Heart left ventricle (tissue), 16 donors: ENCODE measurements at regions not wholly inside any gene's neighbourhood (a gene's known extent, or its start where the extent isn't known, plus 50 kb on each side); places are given as distances from the start of the nearest gene placed in this dataset.
"Not testable (repeated sequence)": the region's sequence is repeated elsewhere in the genome, so short reads cannot be mapped to it uniquely, and the experiment has no call there.

ENCODE experiments used
- ATAC-seq, 4 donors: fragments of 200-7000 bp; cut with Tn5 transposase; one replicate each; pipeline ENCODE4 v1.9.1; 2020 to 2022; ENCODE audit warnings: moderate library complexity in 4 of 4, mild to moderate bottlenecking in 3 of 4, moderate number of reproducible peaks in 1 of 4
- DNase-seq, 5 donors: peaks; one replicate each; pipeline ENCODE4 v3.0.0-alpha.2; 2020
- H3K27ac ChIP-seq, 12 donors: fragments of 200-600 bp; sonication (generic) in 4 of 12; one replicate each; pipeline versions ENCODE4 v1.5.0 to v1.8.0; 2016 to 2022; ENCODE audit warnings: mild to moderate bottlenecking in 2 of 12
- H3K27me3 ChIP-seq, 9 donors: fragments of 200-600 bp; sonication (generic) in 2 of 9; one replicate each; pipeline versions ENCODE4 v1.5.1 to v1.8.0; 2016 to 2022; ENCODE audit warnings: mild to moderate bottlenecking in 3 of 9
- H3K36me3 ChIP-seq, 9 donors: fragments of 200-600 bp; sonication (generic) in 2 of 9; one replicate each; pipeline versions ENCODE4 v1.5.0 to v1.8.0; 2018 to 2022; ENCODE audit warnings: mild to moderate bottlenecking in 2 of 9
- H3K4me1 ChIP-seq, 12 donors: fragments of 200-600 bp; sonication (generic) in 4 of 12; one replicate each; pipeline versions ENCODE4 v1.5.0 to v1.8.0; 2016 to 2022; ENCODE audit warnings: mild to moderate bottlenecking in 3 of 12
- H3K4me3 ChIP-seq, 12 donors: fragments of 200-600 bp; sonication (generic) in 4 of 12; one replicate each; pipeline versions ENCODE4 v1.5.0 to v1.8.0; 2017 to 2022; ENCODE audit warnings: mild to moderate bottlenecking in 9 of 12, moderate library complexity in 4 of 12
- H3K9me3 ChIP-seq, 12 donors: fragments of 200-600 bp; sonication (generic) in 4 of 12; one replicate each; pipeline versions ENCODE4 v1.5.0 to v1.8.0; 2016 to 2022; ENCODE audit warnings: mild to moderate bottlenecking in 1 of 12
- POLR2A ChIP-seq, 2 donors: fragments of 450-650 bp; IDR thresholded peaks; one replicate each; pipeline ENCODE4 v1.6.1; 2017; ENCODE audit warnings: antibody characterized with exemption in 2 of 2, mild to moderate bottlenecking in 2 of 2, moderate library complexity in 2 of 2
- WGBS, 4 donors: extraction: QIAGEN DNeasy Blood & Tissue Kit in 2 of 4; methylation state at CpG; one replicate each; pipeline versions ENCODE4 v1.1.5 to v1.1.7; 2013 to 2018; 5-methylcytosine and 5-hydroxymethylcytosine counted together
- intact Hi-C, 10 donors: fragments of 100-400 bp; cut with DNase I; formaldehyde crosslinking; loops; one replicate each; pipeline versions ENCODE4 v1.11.1 to v1.14.2; 2022
- TF ChIP-seq, protein P1 (sequence below), 12 donors: fragments of 200-600 bp; sonication (generic) in 4 of 12; IDR thresholded peaks; one replicate each; pipeline versions ENCODE4 v1.5.0 to v1.8.0; 2018 to 2022; ENCODE audit warnings: antibody characterized with exemption in 12 of 12, mild to moderate bottlenecking in 5 of 12
- donor health status: ischemic (EF 13 %, LVEDD 7.1; RV severe dilation, severe dysfunction).
- donor health status: healthy with polysubstance abuse.
- donor health status: DM: no; HTN: yes; CAD: no.
- donor health status: DM: no; HTN: no; CAD: no.
- donor health status: ischemic (EF 25% LVEDD 6.9; RV normal size, moderate dysfunction).
- donor health status: ischemic (EF 25% LVEDD 5.7; RV mildly dilated, moderate dysfunction).
- donor health status: healthy.
- donor health status: DM: yes; HTN: yes; CAD: no.
- donor health status: ischemic (EF 35%, LVEDD 5.7; RV mildly dilated, moderate dysfunction).
- donor health status: nonischemic (EF 11% LVEDD 7.7; RV severe dilation, severe dysfunction).
- donor health status: DM: yes; HTN: yes; CAD: no.
- donor health status: PGD.
- donor health status: ischemic (EF 29% LVEDD 5.4; RV normal size, mild dysfunction).
- donor health status: nonischemic (EF 23%, LVEDD 6.1; RV moderate dilation, normal function).

DNA sequence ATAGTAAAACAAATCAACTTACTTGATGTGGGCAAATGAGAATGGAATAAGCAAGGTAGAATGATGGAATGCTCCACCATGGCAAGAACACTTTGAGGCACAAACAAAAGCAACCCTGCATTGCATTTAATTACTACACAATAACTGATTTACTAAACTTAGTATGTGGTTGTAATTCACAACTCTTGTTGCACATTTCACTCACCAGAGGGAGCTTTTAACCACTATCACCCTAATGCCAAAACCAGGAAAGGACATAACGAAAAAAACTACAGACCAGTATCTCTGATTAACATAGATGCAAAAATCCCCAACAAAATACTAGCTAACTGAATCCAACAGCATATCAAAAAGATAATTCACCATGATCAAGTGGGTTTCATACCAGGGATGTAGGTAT is 659.8 kb downstream of the CPS1 start:
- Histone ChIP-seq H3K36me3 (no peaks in the 10 kb centered on the region), H3K4me3 (no peak overlapping the region), H3K27me3 (no peaks in the 10 kb centered on the region), H3K27ac (no peak overlapping the region), H3K9me3 (peaks cover 0 to 4% (median 0%) of the 10 kb centered on the region in 12 donors), H3K4me1 (no peaks in the 10 kb centered on the region)
- intact Hi-C loops, result no loop called here
- 12 to 24% (median 19%) methylated on average over 1 of the region's 1 CpG for WGBS, 4 donors
- no peak for DNase-seq
- ATAC-seq, result no peak
- TF ChIP-seq POLR2A (IDR thresholded peaks at IDR 0.05), result no peak
- TF ChIP-seq, protein P1, sequence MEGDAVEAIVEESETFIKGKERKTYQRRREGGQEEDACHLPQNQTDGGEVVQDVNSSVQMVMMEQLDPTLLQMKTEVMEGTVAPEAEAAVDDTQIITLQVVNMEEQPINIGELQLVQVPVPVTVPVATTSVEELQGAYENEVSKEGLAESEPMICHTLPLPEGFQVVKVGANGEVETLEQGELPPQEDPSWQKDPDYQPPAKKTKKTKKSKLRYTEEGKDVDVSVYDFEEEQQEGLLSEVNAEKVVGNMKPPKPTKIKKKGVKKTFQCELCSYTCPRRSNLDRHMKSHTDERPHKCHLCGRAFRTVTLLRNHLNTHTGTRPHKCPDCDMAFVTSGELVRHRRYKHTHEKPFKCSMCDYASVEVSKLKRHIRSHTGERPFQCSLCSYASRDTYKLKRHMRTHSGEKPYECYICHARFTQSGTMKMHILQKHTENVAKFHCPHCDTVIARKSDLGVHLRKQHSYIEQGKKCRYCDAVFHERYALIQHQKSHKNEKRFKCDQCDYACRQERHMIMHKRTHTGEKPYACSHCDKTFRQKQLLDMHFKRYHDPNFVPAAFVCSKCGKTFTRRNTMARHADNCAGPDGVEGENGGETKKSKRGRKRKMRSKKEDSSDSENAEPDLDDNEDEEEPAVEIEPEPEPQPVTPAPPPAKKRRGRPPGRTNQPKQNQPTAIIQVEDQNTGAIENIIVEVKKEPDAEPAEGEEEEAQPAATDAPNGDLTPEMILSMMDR (IDR thresholded peaks at IDR 0.05), result no peak

DNA sequence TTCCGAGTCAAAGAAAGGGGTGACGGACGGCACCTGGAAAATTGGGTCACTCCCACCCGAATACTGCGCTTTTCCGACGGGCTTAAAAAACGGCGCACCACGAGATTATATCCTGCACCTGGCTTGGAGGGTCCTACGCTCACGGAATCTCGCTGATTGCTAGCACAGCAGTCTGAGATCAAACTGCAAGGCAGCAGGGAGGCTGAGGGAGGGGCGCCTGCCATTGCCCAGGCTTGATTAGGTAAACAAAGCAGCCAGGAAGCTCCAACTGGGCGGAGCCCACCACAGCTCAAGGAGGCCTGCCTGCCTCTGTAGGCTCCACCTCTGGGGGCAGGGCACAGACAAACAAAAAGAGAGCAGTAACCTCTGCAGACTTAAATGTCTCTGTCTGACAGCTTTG is 663.1 kb downstream of the CPS1 start:
- intact Hi-C loops, ATAC-seq: not testable (repeated sequence)

DNA sequence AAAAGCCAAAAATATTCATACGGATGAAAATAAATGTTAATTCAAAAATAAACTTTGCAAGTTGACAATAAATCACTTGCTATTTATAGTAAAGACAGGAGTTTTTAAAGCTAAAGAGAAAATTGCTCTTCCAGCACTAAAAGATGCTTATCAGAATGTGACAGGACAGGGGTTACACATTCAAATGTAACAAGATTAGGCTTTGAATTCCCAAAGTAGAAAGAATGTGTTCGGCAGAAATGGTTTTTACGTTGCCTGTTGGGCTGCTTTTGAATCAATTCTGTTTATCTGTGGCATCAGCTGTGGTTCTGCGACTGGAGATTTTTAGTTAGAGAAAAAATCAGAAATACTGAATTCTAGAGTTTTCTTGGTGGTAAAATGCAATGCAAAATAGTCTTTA is 669.4 kb downstream of the CPS1 start:
- no peaks in the 10 kb centered on the region for H3K27me3 ChIP-seq
- no peak for ATAC-seq
- H3K4me3 ChIP-seq, result no peak overlapping the region
- H3K9me3 ChIP-seq, result peaks cover 0 to 7% (median 0%) of the 10 kb centered on the region in 12 donors
- no peak overlapping the region for H3K27ac ChIP-seq
- H3K36me3 ChIP-seq, result no peaks in the 10 kb centered on the region
- no peaks in the 10 kb centered on the region for H3K4me1 ChIP-seq
- TF ChIP-seq, protein P1 (IDR thresholded peaks at IDR 0.05), result no peak
- no peak for TF ChIP-seq POLR2A (IDR thresholded peaks at IDR 0.05)
- no peak for DNase-seq
- 40 to 52% (median 43%) methylated on average over 4 of the region's 4 CpGs for WGBS, 4 donors
- intact Hi-C loops, result no loop called here

More for the DNA sequence above, 663.1 kb downstream of the CPS1 start:
- H3K27ac ChIP-seq, H3K36me3 ChIP-seq, H3K9me3 ChIP-seq, H3K27me3 ChIP-seq, H3K4me1 ChIP-seq, H3K4me3 ChIP-seq, DNase-seq: not testable (repeated sequence)
- 90 to 93% (median 92%) methylated on average over 9 to 14 of the region's 15 CpGs for WGBS, 4 donors

GRCh38 chr2:211228559-211228958 is 672.2 kb downstream of the CPS1 start:
- TF ChIP-seq, protein P1 (IDR thresholded peaks at IDR 0.05), result no peak
- no peak for TF ChIP-seq POLR2A (IDR thresholded peaks at IDR 0.05)
- ATAC-seq, result no peak
- intact Hi-C loops, result no loop called here
- Histone ChIP-seq H3K4me3 (no peak overlapping the region), H3K27me3 (no peaks in the 10 kb centered on the region), H3K27ac (no peak overlapping the region), H3K9me3 (peaks cover 0 to 7% (median 0%) of the 10 kb centered on the region in 12 donors), H3K4me1 (no peaks in the 10 kb centered on the region), H3K36me3 (no peaks in the 10 kb centered on the region)
- DNase-seq, result no peak
- 75 to 78% (median 76%) methylated on average over 1 to 3 of the region's 3 CpGs for WGBS, 4 donors

GRCh38 chr2:211237586-211238275 is 681.3 kb downstream of the CPS1 start:
- no peak overlapping the region for H3K27ac ChIP-seq
- DNase-seq (no peak), ATAC-seq (no peak)
- intact Hi-C loops, result no loop called here
- no peaks in the 10 kb centered on the region for H3K27me3 ChIP-seq
- H3K9me3 ChIP-seq, result peaks cover 0 to 11% (median 0%) of the 10 kb centered on the region in 12 donors
- H3K4me1 ChIP-seq, result no peaks in the 10 kb centered on the region
- H3K36me3 ChIP-seq, result no peaks in the 10 kb centered on the region
- no peak overlapping the region for H3K4me3 ChIP-seq
- 77 to 83% (median 81%) methylated on average over 4 of the region's 4 CpGs for WGBS, 4 donors
- no peak for TF ChIP-seq POLR2A (IDR thresholded peaks at IDR 0.05)
- TF ChIP-seq, protein P1 (IDR thresholded peaks at IDR 0.05), result no peak
